Neural progenitor cell (in vitro differentiated cells): ENCODE measurements at regions not wholly inside any gene's neighbourhood (a gene's known extent, or its start where the extent isn't known, plus 50 kb on each side); places are given as distances from the start of the nearest gene placed in this dataset.

ENCODE experiments used
- EZH2phosphoT487 ChIP-seq: fragments of 200-600 bp; sonication (generic); IDR thresholded peaks from 2 replicates; pipeline ENCODE4 v1.6.1; 2017; ENCODE audit warnings: antibody characterized with exemption
- TF ChIP-seq, protein P1 (sequence below): fragments of 200-600 bp; sonication (generic); IDR thresholded peaks from 2 replicates; pipeline ENCODE4 v1.5.1; 2017; ENCODE audit warnings: antibody characterized with exemption, mild to moderate bottlenecking

DNA sequence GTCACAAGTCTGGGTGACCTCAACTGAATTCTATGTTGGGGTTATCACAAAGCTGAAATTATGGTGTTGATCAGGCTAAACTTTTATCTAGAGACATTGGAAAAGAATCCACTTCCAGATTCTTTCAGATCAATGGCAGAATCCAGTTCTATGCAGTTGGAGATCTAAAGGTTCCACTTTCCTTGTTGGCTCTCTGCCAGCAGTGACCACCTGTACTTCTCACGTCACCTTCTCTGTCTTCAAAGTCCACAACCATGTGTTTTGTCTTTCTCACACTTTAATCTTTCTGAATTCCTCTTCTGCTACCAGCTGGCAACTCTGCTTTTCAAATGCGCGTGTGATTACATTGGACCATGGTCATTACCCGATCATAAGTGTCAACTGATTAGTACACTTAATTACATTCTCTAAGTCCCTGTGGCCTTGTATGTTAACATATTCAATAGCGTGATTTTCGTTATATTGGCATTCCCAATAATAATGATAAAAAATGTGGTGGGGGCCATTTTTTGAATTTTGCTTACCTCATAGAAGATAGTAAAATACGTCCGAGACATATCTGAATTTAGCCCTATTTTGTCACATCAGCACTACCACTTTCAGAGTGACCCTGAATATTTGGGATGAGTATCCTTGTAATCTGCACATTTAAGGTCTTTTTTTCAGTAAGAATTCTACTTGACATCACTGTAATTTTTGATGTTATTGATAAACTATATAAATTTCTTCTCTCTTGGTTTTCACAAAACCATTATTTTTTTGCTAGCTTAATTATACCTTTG lies 73.7 kb upstream of the PRDM9 start:
- TF ChIP-seq, protein P1, sequence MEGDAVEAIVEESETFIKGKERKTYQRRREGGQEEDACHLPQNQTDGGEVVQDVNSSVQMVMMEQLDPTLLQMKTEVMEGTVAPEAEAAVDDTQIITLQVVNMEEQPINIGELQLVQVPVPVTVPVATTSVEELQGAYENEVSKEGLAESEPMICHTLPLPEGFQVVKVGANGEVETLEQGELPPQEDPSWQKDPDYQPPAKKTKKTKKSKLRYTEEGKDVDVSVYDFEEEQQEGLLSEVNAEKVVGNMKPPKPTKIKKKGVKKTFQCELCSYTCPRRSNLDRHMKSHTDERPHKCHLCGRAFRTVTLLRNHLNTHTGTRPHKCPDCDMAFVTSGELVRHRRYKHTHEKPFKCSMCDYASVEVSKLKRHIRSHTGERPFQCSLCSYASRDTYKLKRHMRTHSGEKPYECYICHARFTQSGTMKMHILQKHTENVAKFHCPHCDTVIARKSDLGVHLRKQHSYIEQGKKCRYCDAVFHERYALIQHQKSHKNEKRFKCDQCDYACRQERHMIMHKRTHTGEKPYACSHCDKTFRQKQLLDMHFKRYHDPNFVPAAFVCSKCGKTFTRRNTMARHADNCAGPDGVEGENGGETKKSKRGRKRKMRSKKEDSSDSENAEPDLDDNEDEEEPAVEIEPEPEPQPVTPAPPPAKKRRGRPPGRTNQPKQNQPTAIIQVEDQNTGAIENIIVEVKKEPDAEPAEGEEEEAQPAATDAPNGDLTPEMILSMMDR: no peak
- TF ChIP-seq EZH2phosphoT487: no peak
